SKM-1 treated with dmso at 0.1 percent for 144 hours (cell line): ENCODE measurements at regions not wholly inside any gene's neighbourhood (a gene's known extent, or its start where the extent isn't known, plus 50 kb on each side); places are given as distances from the start of the nearest gene placed in this dataset.
"Not testable (repeated sequence)": the region's sequence is repeated elsewhere in the genome, so short reads cannot be mapped to it uniquely, and the experiment has no call there.

ENCODE experiments used
- DNase-seq: peaks from one replicate; lab custom pipeline; 2025; ENCODE audit not compliant: unreplicated experiment; lab: John Stamatoyannopoulos, UW

DNA sequence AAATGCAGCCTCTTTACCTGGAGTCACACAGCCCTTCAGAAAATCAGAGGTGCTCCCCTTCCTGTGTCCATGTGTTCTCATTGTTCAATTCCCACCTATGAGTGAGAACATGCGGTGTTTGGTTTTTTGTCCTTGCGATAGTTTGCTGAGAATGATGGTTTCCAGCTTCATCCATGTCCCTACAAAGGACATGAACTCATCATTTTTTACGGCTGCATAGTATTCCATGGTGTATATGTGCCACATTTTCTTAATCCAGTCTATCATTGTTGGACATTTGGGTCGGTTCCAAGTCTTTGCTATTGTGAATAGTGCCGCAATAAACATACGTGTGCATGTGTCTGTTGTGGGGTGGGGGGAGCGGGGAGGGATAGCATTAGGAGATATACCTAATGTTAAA lies 60.3 kb upstream of the CCL1 start:
- not testable (repeated sequence) for DNase-seq

DNA sequence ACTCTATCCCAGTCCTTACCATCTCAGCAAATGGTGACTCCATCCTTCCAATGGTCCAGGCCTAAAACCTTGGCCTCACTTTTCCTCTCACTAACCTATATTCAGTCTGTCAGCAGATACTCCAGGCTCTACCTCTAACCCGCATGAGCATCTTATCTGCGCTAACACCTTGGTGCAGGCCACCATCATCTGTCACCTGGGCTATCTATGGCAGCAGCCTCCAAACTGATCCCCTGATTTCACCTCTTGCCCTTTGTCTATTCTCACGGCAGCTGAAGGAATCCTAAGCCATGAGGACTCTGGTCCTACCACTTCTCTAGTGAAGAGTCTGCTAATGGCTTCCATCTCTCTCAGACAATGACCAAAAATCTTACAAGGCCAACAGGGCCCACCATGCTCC lies 57.9 kb upstream of the CCL1 start:
- DNase-seq, result no peak

DNA sequence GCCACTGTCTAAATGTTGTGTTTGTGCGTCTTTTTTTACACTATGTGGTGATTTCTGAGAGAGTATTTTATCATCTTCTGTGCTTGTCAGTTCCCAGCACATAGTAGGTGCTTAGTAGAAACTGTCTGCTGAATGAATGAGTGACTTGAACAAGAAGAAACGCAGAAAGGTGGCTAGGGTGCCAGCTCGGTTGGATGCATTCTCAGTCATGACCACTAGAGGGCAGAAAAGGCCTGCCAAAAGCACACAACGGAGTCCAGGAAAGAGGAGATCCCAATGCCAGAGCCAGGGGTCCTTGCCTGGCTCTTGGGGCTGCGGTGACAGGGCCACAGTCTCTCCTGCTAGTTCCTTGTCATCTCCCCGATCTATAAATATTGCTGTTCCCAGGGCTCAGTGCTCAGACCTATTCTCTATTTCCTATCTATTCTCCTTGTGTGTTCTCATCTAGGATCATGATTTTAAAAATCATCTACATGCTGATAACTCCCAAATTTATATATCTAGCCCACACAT lies 57.3 kb upstream of the CCL1 start:
- DNase-seq, result peak; percentile 42

DNA sequence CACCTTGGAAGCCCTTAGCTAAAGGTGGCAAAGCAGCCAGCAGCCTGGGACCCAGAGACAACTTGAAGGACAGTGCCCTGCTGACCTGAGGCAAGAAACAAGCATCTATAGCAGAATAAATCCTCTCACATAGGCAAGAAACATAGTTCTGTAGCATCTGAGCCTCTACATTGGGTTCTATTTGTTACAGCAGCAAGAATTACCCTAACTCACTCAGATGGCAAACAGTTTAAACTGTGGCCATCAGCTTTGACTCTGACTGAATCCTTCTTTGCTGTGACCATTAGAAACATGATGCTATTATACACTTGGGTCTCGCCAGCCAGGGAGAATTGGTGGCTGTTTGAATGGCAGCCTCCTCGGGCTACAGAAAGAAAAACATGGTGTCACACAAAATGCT lies 53.1 kb upstream of the CCL1 start:
- no peak for DNase-seq

DNA sequence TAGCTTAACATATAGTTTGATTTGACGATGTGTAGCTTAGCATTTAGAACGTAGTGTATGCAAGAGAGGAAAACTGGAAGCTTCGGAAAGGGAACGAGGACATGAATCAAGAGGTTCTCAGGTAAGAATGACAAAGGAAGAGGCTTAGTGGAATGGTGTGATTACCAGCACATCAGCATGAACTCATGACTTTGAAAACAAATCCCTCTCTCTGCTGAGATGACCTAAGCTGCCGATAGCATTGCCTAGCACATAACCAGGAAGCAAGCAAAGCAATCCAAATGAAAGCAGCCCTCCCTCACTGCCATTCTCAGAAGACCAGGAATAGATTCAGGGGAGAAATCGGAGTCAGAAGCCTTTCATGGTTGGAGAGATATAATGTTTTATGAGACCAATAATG lies 51.3 kb upstream of the CCL1 start:
- no peak for DNase-seq

DNA sequence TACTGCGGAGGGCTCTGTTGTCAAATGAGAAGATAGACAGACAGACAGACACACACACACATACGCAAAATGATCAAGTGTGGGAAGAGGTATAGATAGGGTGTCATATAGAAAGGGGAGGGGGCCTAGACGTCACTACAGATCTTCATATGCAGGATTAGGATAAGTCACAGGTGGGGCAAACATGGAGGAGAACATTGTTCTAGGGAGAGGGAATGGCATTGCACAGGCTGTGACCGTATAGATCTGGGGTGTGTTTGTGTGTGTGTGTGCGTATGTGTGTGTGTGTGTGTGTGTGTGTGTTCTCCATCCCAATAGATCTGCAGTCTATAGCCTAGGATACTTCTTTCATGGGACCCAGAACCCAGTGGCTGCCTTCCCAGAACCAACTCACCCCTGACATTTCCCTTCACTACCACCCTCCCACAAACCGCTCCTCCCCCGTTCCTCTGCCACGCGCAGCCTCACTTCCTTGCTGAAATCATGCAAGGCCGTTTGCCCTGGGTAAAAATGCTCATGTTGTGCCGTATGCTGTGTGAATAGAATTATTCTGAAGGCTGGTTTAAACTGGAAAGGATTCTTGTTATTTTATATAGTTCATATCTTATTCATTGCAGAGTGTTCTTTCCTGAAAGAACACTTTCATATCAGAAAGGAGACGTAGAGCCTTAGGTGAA lies 50.5 kb upstream of the CCL1 start:
- no peak for DNase-seq

DNA sequence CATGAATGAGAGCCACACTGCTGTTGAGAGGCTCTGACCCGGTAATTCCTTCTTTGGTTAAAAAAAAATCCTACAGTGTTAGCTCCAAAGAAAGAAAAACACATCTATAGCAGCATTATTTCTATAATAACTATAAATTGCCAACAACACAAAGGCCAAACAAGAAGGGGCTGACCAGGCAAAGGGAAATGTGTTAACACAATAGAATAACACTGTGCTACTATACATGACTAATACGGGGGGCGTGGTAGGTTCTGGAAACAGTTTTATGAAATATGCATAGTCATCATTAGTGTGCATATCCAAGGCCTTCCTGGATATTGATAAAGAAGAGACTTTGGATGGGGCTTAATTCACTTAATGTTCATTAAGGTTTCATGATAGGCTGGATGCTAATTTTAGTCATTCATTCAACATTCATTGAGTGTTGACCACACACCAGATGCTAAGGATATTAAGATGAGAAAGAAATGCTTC lies 50.0 kb upstream of the CCL1 start:
- DNase-seq, result no peak
